Hepatocyte (in vitro differentiated cells): ENCODE measurements at regions not wholly inside any gene's neighbourhood (a gene's known extent, or its start where the extent isn't known, plus 50 kb on each side); places are given as distances from the start of the nearest gene placed in this dataset.

Source experiments
- DNase-seq: peaks from one replicate; pipeline ENCODE4 v3.0.0-alpha.2; 2016; ENCODE audit warnings: low spot score
- H2AFZ ChIP-seq: fragments of 200-600 bp; sonication (generic); 2 replicates; pipeline ENCODE4 v1.6.0; 2016; ENCODE audit warnings: antibody characterized with exemption, mild to moderate bottlenecking
- H3K27ac ChIP-seq: fragments of 200-600 bp; sonication (generic); 2 replicates; pipeline ENCODE4 v1.5.1; 2016; ENCODE audit warnings: mild to moderate bottlenecking
- H3K27me3 ChIP-seq: fragments of 200-600 bp; sonication (generic); 2 replicates; pipeline ENCODE4 v1.6.1; 2016
- H3K36me3 ChIP-seq: fragments of 200-600 bp; sonication (generic); replicated peaks from 2 replicates; pipeline ENCODE4 v1.5.1; 2016; ENCODE audit warnings: low read depth; ENCODE audit not compliant: insufficient read depth
- H3K4me1 ChIP-seq: fragments of 200-600 bp; sonication (generic); 2 replicates; pipeline ENCODE4 v1.5.1; 2016; ENCODE audit warnings: mild to moderate bottlenecking, moderate library complexity; ENCODE audit not compliant: insufficient read depth
- H3K4me2 ChIP-seq: fragments of 200-600 bp; sonication (generic); 2 replicates; pipeline ENCODE4 v1.6.0; 2016
- H3K4me3 ChIP-seq: fragments of 200-600 bp; sonication (generic); 2 replicates; pipeline ENCODE4 v1.5.1; 2016; ENCODE audit warnings: mild to moderate bottlenecking
- H3K79me2 ChIP-seq: fragments of 200-600 bp; sonication (generic); 2 replicates; pipeline ENCODE4 v1.6.0; 2017; ENCODE audit warnings: mild to moderate bottlenecking
- H3K9me2 ChIP-seq: fragments of 200-600 bp; sonication (generic); replicated peaks from 2 replicates; pipeline ENCODE4 v1.6.0; 2017; ENCODE audit warnings: mild to moderate bottlenecking; ENCODE audit not compliant: insufficient read depth
- H3K9me3 ChIP-seq: fragments of 200-600 bp; sonication (generic); 2 replicates; pipeline ENCODE4 v1.5.1; 2016; ENCODE audit warnings: low read depth, mild to moderate bottlenecking
- H4K20me1 ChIP-seq: fragments of 200-600 bp; sonication (generic); 2 replicates; pipeline ENCODE4 v1.6.0; 2016; ENCODE audit warnings: mild to moderate bottlenecking; ENCODE audit not compliant: insufficient read depth, poor library complexity, severe bottlenecking
- CTCF ChIP-seq: fragments of 200-600 bp; sonication (generic); IDR thresholded peaks from 2 replicates; pipeline ENCODE4 v1.5.1; 2016; ENCODE audit warnings: antibody characterized with exemption, mild to moderate bottlenecking; ENCODE audit not compliant: poor library complexity
- EZH2 ChIP-seq: fragments of 200-600 bp; sonication (generic); IDR thresholded peaks from 2 replicates; pipeline ENCODE4 v1.6.1; 2016; ENCODE audit warnings: antibody characterized with exemption, mild to moderate bottlenecking, borderline replicate concordance
- EZH2phosphoT487 ChIP-seq: fragments of 200-600 bp; sonication (generic); IDR thresholded peaks from one replicate; pipeline ENCODE4 v1.6.1; 2018; ENCODE audit warnings: antibody characterized with exemption, mild to moderate bottlenecking, low read depth, moderate library complexity; ENCODE audit not compliant: unreplicated experiment, severe bottlenecking
- WGBS: methylation state at CpG from one replicate; pipeline ENCODE4 v1.1.6; 2016; ENCODE audit warnings: low lambda C conversion rate; ENCODE audit errors: missing lambda C conversion rate; 5-methylcytosine and 5-hydroxymethylcytosine counted together

GRCh38 chr2:34045101-34045655 is 446.1 kb upstream of the FAM98A start:
- no peaks in the 10 kb centered on the region for H3K79me2 ChIP-seq
- H3K27me3 ChIP-seq, result no peaks in the 10 kb centered on the region
- H3K4me1 ChIP-seq, result no peaks in the 10 kb centered on the region
- no peak for TF ChIP-seq CTCF
- no peak for TF ChIP-seq EZH2phosphoT487
- TF ChIP-seq EZH2, result no peak
- no peak overlapping the region for H2AFZ ChIP-seq
- no peaks in the 10 kb centered on the region for H3K9me3 ChIP-seq
- no peaks in the 10 kb centered on the region for H4K20me1 ChIP-seq
- WGBS, result 66% methylated on average over 5 of the region's 5 CpGs
- H3K4me3 ChIP-seq, result no peak overlapping the region
- H3K4me2 ChIP-seq, result no peak overlapping the region
- no peak overlapping the region for H3K27ac ChIP-seq
- no peaks in the 10 kb centered on the region for H3K36me3 ChIP-seq
- H3K9me2 ChIP-seq, result no peaks in the 10 kb centered on the region
- no peak for DNase-seq

DNA sequence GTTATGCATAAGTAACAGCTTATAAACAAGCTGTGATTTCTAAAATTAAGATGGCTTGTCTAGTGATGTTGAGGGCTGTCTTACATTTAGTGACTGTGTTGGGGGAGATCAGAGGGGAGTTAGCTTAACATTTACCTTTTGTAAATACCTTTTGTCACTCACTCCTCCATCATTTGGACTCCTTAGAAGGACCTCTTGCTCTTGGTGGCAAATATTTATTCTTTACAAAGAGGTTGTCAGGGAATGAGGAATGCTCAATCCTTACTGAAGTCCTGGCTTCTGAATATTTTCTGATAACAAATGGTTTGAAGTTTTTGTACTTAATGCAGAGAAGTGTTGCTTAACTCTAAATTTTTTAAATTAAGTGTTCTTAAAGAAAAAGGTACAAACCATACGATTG is 438.8 kb upstream of the FAM98A start:
- H3K9me3 ChIP-seq, result no peaks in the 10 kb centered on the region
- no peaks in the 10 kb centered on the region for H4K20me1 ChIP-seq
- no peak overlapping the region for H3K4me3 ChIP-seq
- no peak overlapping the region for H3K27ac ChIP-seq
- H2AFZ ChIP-seq, result no peak overlapping the region
- TF ChIP-seq EZH2phosphoT487 (no peak), CTCF (no peak)
- DNase-seq, result no peak
- H3K9me2 ChIP-seq, result no peaks in the 10 kb centered on the region
- no peaks in the 10 kb centered on the region for H3K27me3 ChIP-seq
- no peaks in the 10 kb centered on the region for H3K4me1 ChIP-seq
- no peak overlapping the region for H3K4me2 ChIP-seq
- H3K36me3 ChIP-seq, result no peaks in the 10 kb centered on the region
- H3K79me2 ChIP-seq, result no peaks in the 10 kb centered on the region
- WGBS, result 90% methylated on average over 1 of the region's 1 CpG

DNA sequence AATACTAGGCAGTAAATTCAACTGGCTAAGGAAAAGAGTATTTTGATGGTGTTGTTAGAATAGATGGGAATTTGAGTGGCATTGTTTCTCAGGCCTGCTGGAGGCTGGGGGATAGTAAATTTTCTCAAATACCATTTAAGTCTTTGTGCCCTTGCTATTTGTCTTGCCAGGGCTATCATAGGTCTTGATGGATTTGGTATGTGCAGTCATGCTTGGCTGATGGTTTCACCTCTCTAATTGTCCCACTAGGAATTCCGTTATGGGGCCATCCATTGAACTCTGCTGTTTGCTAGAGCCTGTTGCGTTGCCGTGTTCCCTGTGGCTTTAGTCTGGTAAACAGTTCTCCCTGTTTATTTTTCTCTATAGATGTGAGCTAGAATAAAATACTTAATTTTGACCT is 438.1 kb upstream of the FAM98A start:
- H3K27me3 ChIP-seq, result no peaks in the 10 kb centered on the region
- no peak overlapping the region for H3K27ac ChIP-seq
- no peaks in the 10 kb centered on the region for H3K9me3 ChIP-seq
- H3K4me3 ChIP-seq, result no peak overlapping the region
- H4K20me1 ChIP-seq, result no peaks in the 10 kb centered on the region
- H3K4me2 ChIP-seq, result no peak overlapping the region
- no peaks in the 10 kb centered on the region for H3K79me2 ChIP-seq
- TF ChIP-seq EZH2 (no peak), CTCF (no peak), EZH2phosphoT487 (no peak)
- 61% methylated on average over 3 of the region's 3 CpGs for WGBS
- no peaks in the 10 kb centered on the region for H3K9me2 ChIP-seq
- no peak for DNase-seq
- H3K4me1 ChIP-seq, result no peaks in the 10 kb centered on the region
- H2AFZ ChIP-seq, result no peak overlapping the region
- no peaks in the 10 kb centered on the region for H3K36me3 ChIP-seq

DNA sequence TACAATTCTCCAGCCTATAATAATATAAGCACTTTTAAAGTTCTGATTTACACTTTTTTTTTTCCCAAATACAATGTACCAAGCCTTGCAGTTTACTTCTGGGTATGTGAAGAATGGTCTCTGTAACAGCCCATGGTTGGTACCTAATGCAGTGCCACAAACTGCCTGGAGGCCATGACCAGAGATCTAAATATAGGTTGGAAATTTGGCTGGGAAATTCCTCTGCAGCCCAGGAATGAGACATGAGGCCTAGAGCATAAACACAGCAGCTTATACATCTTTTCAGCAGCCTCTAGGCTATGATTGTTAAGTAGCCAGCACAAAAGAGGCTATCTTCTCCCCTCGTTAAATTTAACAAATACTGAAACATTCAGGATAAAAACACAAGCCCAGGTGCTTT is 432.0 kb upstream of the FAM98A start:
- Histone ChIP-seq H3K27me3 (no peaks in the 10 kb centered on the region), H3K4me1 (peaks cover 5% of the 10 kb centered on the region), H3K27ac (no peak overlapping the region), H3K4me3 (no peak overlapping the region), H3K9me3 (no peaks in the 10 kb centered on the region), H4K20me1 (no peaks in the 10 kb centered on the region), H3K79me2 (no peaks in the 10 kb centered on the region), H2AFZ (no peak overlapping the region), H3K9me2 (no peaks in the 10 kb centered on the region), H3K4me2 (no peak overlapping the region), H3K36me3 (no peaks in the 10 kb centered on the region)
- WGBS, result 25% methylated on average over 1 of the region's 1 CpG
- peak; percentile 6 for DNase-seq
- no peak for TF ChIP-seq EZH2phosphoT487
- TF ChIP-seq EZH2, result no peak
- TF ChIP-seq CTCF, result no peak
